ENCODE measurements at regions not wholly inside any gene's neighbourhood (a gene's known extent, or its start where the extent isn't known, plus 50 kb on each side); places are given as distances from the start of the nearest gene placed in this dataset.

- POLR2A ChIA-PET, result no interaction called here
These were observed 186.2 kb downstream of the RHOU start for GRCh38 chr1:228921481-228921880.

GRCh38 chr1:228922722-228923376 lies 187.6 kb downstream of the RHOU start:
- intact Hi-C loops (cut with micrococcal nuclease), result no loop called here
- POLR2A ChIA-PET, result no interaction called here
- CTCF ChIA-PET, result no interaction called here
- TF ChIP-seq CTCF (IDR thresholded peaks at IDR 0.05), result no peak
- peaks cover 8% of the 10 kb centered on the region for H3K27me3 Mint-ChIP-seq
- H3K4me3 Mint-ChIP-seq, result no peak overlapping the region
- DNase-seq, result no peak
- H3K36me3 Mint-ChIP-seq (ENCODE audit: low read depth), result no peaks in the 10 kb centered on the region
- H3K4me1 Mint-ChIP-seq, result no peaks in the 10 kb centered on the region
- H3K27ac Mint-ChIP-seq, result no peak overlapping the region
- no peak for ATAC-seq (ENCODE audit: low read depth)
- no peaks in the 10 kb centered on the region for H3K9me3 Mint-ChIP-seq

More at GRCh38 chr1:228921481-228921880, 186.2 kb downstream of the RHOU start:
- Mint-ChIP-seq H3K27me3 (peaks cover 8% of the 10 kb centered on the region), H3K27ac (no peak overlapping the region), H3K36me3 (ENCODE audit: low read depth) (no peaks in the 10 kb centered on the region), H3K9me3 (no peaks in the 10 kb centered on the region), H3K4me1 (no peaks in the 10 kb centered on the region), H3K4me3 (no peak overlapping the region)
- DNase-seq, result no peak
- CTCF ChIA-PET, result no interaction called here
- no peak for TF ChIP-seq CTCF (IDR thresholded peaks at IDR 0.05)
- no peak for ATAC-seq (ENCODE audit: low read depth)
- intact Hi-C loops (cut with micrococcal nuclease), result no loop called here

GRCh38 chr1:228923973-228924686 lies 188.9 kb downstream of the RHOU start:
- ATAC-seq (ENCODE audit: low read depth) (no peak), DNase-seq (no peak)
- Mint-ChIP-seq H3K4me3 (no peak overlapping the region), H3K36me3 (ENCODE audit: low read depth) (no peaks in the 10 kb centered on the region), H3K9me3 (no peaks in the 10 kb centered on the region), H3K27ac (no peak overlapping the region), H3K4me1 (no peaks in the 10 kb centered on the region), H3K27me3 (peaks cover 8% of the 10 kb centered on the region)
- intact Hi-C loops (cut with micrococcal nuclease), result no loop called here
- TF ChIP-seq CTCF (IDR thresholded peaks at IDR 0.05), result no peak
- ChIA-PET POLR2A (no interaction called here), CTCF (no interaction called here)

GRCh38 chr1:228925691-228926090 lies 190.4 kb downstream of the RHOU start:
- no peaks in the 10 kb centered on the region for H3K4me1 Mint-ChIP-seq
- TF ChIP-seq CTCF (IDR thresholded peaks at IDR 0.05), result no peak
- no peak for ATAC-seq (ENCODE audit: low read depth)
- peaks cover 12% of the 10 kb centered on the region for H3K27me3 Mint-ChIP-seq
- CTCF ChIA-PET, result no interaction called here
- DNase-seq, result no peak
- no peaks in the 10 kb centered on the region for H3K36me3 Mint-ChIP-seq (ENCODE audit: low read depth)
- peaks cover 9% of the 10 kb centered on the region for H3K9me3 Mint-ChIP-seq
- H3K4me3 Mint-ChIP-seq, result no peak overlapping the region
- H3K27ac Mint-ChIP-seq, result no peak overlapping the region
- POLR2A ChIA-PET, result no interaction called here
- intact Hi-C loops (cut with micrococcal nuclease), result no loop called here

- intact Hi-C loops (cut with micrococcal nuclease), result no loop called here
- Mint-ChIP-seq H3K27ac (no peak overlapping the region), H3K9me3 (peaks cover 9% of the 10 kb centered on the region), H3K4me3 (no peak overlapping the region), H3K27me3 (peaks cover 12% of the 10 kb centered on the region), H3K4me1 (no peaks in the 10 kb centered on the region), H3K36me3 (ENCODE audit: low read depth) (no peaks in the 10 kb centered on the region)
- CTCF ChIA-PET, result no interaction called here
- POLR2A ChIA-PET, result no interaction called here
- DNase-seq (no peak), ATAC-seq (ENCODE audit: low read depth) (no peak)
- no peak for TF ChIP-seq CTCF (IDR thresholded peaks at IDR 0.05)
These were observed 192.1 kb downstream of the RHOU start for GRCh38 chr1:228927421-228927820.

Data from activated B cell treated with CpG ODN at 0.5 μM for 24 hours (primary cell).